ENCODE measurements at regions not wholly inside any gene's neighbourhood (a gene's known extent, or its start where the extent isn't known, plus 50 kb on each side); places are given as distances from the start of the nearest gene placed in this dataset.

DNA sequence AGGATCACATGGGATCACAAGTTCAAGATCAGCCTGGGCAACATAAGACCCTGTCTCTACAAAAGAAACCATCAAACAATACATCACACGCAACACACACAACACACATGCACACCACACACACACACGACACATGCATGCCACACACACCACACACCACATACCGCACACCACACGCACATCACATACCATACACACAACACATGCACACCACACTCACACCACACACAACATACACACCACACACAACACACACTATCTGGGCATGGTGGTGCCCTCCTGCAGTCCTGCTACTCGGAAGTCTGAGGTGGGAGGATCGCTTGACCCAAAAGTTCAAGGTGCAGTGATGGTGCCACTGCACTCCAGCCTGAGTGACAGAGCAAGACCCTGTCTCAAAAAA lies 198.3 kb downstream of the USP12 start:
- TF ChIP-seq CREM (IDR thresholded peaks at IDR 0.05; ENCODE audit: low read depth) (no peak), BHLHE40 (IDR thresholded peaks at IDR 0.05; ENCODE audit: borderline replicate concordance in 1 of 2, low read depth in 2 of 2, low read length in 1 of 2) (no peak), POLR2A (IDR thresholded peaks at IDR 0.05; ENCODE audit: low read depth, low read length) (no peak), EZH2 (IDR thresholded peaks at IDR 0.05; ENCODE audit: borderline replicate concordance, control insufficient read depth, low read depth, low read length) (no peak), EGR1 (IDR thresholded peaks at IDR 0.05; ENCODE audit: borderline replicate concordance in 1 of 2, low read depth in 2 of 2, low read length in 2 of 2) (no peak), CREB1 (IDR thresholded peaks at IDR 0.05; ENCODE audit: low read depth) (no peak), POLR2AphosphoS5 (IDR thresholded peaks at IDR 0.05; ENCODE audit: low read length) (no peak), EP300 (IDR thresholded peaks at IDR 0.05; ENCODE audit: borderline replicate concordance in 1 of 2, control insufficient read depth in 1 of 2, low read depth in 2 of 2, low read length in 2 of 2) (no peak), TAF1 (IDR thresholded peaks at IDR 0.05; ENCODE audit: borderline replicate concordance, low read depth, low read length) (no peak)
- TF ChIP-seq, protein P1, sequence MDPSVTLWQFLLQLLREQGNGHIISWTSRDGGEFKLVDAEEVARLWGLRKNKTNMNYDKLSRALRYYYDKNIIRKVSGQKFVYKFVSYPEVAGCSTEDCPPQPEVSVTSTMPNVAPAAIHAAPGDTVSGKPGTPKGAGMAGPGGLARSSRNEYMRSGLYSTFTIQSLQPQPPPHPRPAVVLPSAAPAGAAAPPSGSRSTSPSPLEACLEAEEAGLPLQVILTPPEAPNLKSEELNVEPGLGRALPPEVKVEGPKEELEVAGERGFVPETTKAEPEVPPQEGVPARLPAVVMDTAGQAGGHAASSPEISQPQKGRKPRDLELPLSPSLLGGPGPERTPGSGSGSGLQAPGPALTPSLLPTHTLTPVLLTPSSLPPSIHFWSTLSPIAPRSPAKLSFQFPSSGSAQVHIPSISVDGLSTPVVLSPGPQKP (IDR thresholded peaks at IDR 0.05; ENCODE audit: low read depth, low read length), result no peak
- TF ChIP-seq, protein P2, sequence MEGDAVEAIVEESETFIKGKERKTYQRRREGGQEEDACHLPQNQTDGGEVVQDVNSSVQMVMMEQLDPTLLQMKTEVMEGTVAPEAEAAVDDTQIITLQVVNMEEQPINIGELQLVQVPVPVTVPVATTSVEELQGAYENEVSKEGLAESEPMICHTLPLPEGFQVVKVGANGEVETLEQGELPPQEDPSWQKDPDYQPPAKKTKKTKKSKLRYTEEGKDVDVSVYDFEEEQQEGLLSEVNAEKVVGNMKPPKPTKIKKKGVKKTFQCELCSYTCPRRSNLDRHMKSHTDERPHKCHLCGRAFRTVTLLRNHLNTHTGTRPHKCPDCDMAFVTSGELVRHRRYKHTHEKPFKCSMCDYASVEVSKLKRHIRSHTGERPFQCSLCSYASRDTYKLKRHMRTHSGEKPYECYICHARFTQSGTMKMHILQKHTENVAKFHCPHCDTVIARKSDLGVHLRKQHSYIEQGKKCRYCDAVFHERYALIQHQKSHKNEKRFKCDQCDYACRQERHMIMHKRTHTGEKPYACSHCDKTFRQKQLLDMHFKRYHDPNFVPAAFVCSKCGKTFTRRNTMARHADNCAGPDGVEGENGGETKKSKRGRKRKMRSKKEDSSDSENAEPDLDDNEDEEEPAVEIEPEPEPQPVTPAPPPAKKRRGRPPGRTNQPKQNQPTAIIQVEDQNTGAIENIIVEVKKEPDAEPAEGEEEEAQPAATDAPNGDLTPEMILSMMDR (IDR thresholded peaks at IDR 0.05 in 2 of 3, conservative IDR thresholded peaks at IDR 0.05 in 1 of 3; ENCODE audit: control insufficient read depth in 2 of 3, extremely low read depth in 1 of 3, insufficient read depth in 1 of 3, low read depth in 3 of 3, low read length in 3 of 3), result no peak
- TF ChIP-seq, protein P3, sequence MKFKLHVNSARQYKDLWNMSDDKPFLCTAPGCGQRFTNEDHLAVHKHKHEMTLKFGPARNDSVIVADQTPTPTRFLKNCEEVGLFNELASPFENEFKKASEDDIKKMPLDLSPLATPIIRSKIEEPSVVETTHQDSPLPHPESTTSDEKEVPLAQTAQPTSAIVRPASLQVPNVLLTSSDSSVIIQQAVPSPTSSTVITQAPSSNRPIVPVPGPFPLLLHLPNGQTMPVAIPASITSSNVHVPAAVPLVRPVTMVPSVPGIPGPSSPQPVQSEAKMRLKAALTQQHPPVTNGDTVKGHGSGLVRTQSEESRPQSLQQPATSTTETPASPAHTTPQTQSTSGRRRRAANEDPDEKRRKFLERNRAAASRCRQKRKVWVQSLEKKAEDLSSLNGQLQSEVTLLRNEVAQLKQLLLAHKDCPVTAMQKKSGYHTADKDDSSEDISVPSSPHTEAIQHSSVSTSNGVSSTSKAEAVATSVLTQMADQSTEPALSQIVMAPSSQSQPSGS (IDR thresholded peaks at IDR 0.05; ENCODE audit: low read length), result no peak

All from GM12878 (cell line).